GM12878 (cell line): ENCODE measurements at regions not wholly inside any gene's neighbourhood (a gene's known extent, or its start where the extent isn't known, plus 50 kb on each side); places are given as distances from the start of the nearest gene placed in this dataset.

ENCODE experiments used
- EP300 ChIP-seq, 2 experiments: fragments of 150-350 bp in 1 of 2; IDR thresholded peaks; 2 replicates each; pipeline ENCODE4 v1.6.1; 2011 to 2012; ENCODE audit warnings: low read depth in 2 of 2, low read length in 2 of 2, borderline replicate concordance in 1 of 2, improper control_type of control experiment in 1 of 2, inconsistent platforms in 1 of 2; ENCODE audit not compliant: control insufficient read depth in 1 of 2
- FOXM1 ChIP-seq: IDR thresholded peaks from 2 replicates; pipeline ENCODE4 v1.6.1; 2012; ENCODE audit warnings: low read depth, mild to moderate bottlenecking, inconsistent platforms, low read length, moderate library complexity
- GABPA ChIP-seq: IDR thresholded peaks from 2 replicates; pipeline ENCODE4 v1.6.1; 2014; ENCODE audit warnings: antibody characterized with exemption, low read depth, mild to moderate bottlenecking, inconsistent platforms
- POLR2AphosphoS5 ChIP-seq: IDR thresholded peaks from 2 replicates; pipeline ENCODE4 v1.6.1; 2011; ENCODE audit warnings: mild to moderate bottlenecking, low read length, inconsistent platforms
- SIX5 ChIP-seq: IDR thresholded peaks from 2 replicates; pipeline ENCODE4 v1.6.1; 2011; ENCODE audit warnings: mild to moderate bottlenecking, low read depth, low read length, moderate library complexity; ENCODE audit not compliant: severe bottlenecking
- SPI1 ChIP-seq: IDR thresholded peaks from 2 replicates; pipeline ENCODE4 v1.6.1; 2011; ENCODE audit warnings: low read depth, mild to moderate bottlenecking, low read length, moderate library complexity, borderline replicate concordance; ENCODE audit not compliant: insufficient read depth
- TBL1XR1 ChIP-seq: IDR thresholded peaks from 2 replicates; pipeline ENCODE4 v1.6.1; 2012; ENCODE audit warnings: low read depth, low read length, improper control_type of control experiment
- TF ChIP-seq, protein P1 (sequence below): fragments of 450-650 bp; IDR thresholded peaks from 2 replicates; pipeline ENCODE4 v1.6.1; 2017; ENCODE audit warnings: mild to moderate bottlenecking, low read depth, inconsistent platforms; ENCODE audit not compliant: poor library complexity, severe bottlenecking
- TF ChIP-seq, protein P2 (sequence below), 3 experiments: IDR thresholded peaks in 2 of 3; conservative IDR thresholded peaks in 1 of 3; 2 replicates each; pipeline ENCODE4 v1.5.1; 2011; ENCODE audit warnings: low read depth in 3 of 3, low read length in 3 of 3, mild to moderate bottlenecking in 3 of 3, control low read depth in 2 of 3, moderate library complexity in 2 of 3, inconsistent platforms in 1 of 3, mixed read lengths in 1 of 3; ENCODE audit not compliant: control insufficient read depth in 2 of 3, insufficient read depth in 1 of 3; ENCODE audit errors: extremely low read depth in 1 of 3
- TF ChIP-seq, protein P3 (sequence below): fragments of 450-650 bp; IDR thresholded peaks from 2 replicates; pipeline ENCODE4 v1.6.1; 2016; ENCODE audit warnings: mild to moderate bottlenecking
- TF ChIP-seq, protein P4 (sequence below): IDR thresholded peaks from 2 replicates; pipeline ENCODE4 v1.6.1; 2011; ENCODE audit warnings: mild to moderate bottlenecking, low read depth, low read length, moderate library complexity; ENCODE audit not compliant: insufficient replicate concordance

DNA sequence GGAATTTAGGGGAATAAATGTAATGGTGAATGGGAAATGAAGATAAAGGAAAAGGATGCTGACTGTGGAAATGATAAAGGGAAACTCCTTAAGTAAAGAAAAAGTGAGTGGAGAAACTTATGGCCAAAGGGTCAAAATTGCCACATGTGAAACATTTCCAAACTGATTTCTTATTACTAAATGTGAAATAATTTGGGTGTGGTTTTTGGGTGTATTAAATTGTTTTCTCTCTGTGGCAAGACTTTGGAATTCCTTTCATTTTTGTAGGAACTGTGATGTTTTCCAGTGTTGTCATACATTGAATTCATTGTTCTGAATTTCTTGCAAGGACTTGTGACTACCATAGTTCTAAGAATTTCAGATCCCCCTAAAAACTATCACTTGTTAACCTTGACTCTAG, 1891.5 kb upstream of the SEL1L start:
- TF ChIP-seq FOXM1 = no peak
- TF ChIP-seq, protein P1, sequence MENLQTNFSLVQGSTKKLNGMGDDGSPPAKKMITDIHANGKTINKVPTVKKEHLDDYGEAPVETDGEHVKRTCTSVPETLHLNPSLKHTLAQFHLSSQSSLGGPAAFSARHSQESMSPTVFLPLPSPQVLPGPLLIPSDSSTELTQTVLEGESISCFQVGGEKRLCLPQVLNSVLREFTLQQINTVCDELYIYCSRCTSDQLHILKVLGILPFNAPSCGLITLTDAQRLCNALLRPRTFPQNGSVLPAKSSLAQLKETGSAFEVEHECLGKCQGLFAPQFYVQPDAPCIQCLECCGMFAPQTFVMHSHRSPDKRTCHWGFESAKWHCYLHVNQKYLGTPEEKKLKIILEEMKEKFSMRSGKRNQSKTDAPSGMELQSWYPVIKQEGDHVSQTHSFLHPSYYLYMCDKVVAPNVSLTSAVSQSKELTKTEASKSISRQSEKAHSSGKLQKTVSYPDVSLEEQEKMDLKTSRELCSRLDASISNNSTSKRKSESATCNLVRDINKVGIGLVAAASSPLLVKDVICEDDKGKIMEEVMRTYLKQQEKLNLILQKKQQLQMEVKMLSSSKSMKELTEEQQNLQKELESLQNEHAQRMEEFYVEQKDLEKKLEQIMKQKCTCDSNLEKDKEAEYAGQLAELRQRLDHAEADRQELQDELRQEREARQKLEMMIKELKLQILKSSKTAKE = no peak
- no peak for TF ChIP-seq EP300 (IDR thresholded peaks at IDR 0.05; ENCODE audit: borderline replicate concordance in 1 of 2, control insufficient read depth in 1 of 2, low read depth in 2 of 2, low read length in 2 of 2)
- TF ChIP-seq GABPA = no peak
- TF ChIP-seq SPI1 = no peak
- TF ChIP-seq, protein P2, sequence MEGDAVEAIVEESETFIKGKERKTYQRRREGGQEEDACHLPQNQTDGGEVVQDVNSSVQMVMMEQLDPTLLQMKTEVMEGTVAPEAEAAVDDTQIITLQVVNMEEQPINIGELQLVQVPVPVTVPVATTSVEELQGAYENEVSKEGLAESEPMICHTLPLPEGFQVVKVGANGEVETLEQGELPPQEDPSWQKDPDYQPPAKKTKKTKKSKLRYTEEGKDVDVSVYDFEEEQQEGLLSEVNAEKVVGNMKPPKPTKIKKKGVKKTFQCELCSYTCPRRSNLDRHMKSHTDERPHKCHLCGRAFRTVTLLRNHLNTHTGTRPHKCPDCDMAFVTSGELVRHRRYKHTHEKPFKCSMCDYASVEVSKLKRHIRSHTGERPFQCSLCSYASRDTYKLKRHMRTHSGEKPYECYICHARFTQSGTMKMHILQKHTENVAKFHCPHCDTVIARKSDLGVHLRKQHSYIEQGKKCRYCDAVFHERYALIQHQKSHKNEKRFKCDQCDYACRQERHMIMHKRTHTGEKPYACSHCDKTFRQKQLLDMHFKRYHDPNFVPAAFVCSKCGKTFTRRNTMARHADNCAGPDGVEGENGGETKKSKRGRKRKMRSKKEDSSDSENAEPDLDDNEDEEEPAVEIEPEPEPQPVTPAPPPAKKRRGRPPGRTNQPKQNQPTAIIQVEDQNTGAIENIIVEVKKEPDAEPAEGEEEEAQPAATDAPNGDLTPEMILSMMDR (IDR thresholded peaks at IDR 0.05 in 2 of 3, conservative IDR thresholded peaks at IDR 0.05 in 1 of 3; ENCODE audit: control insufficient read depth in 2 of 3, extremely low read depth in 1 of 3, insufficient read depth in 1 of 3, low read depth in 3 of 3, low read length in 3 of 3) = no peak
- no peak for TF ChIP-seq SIX5
- TF ChIP-seq, protein P3, sequence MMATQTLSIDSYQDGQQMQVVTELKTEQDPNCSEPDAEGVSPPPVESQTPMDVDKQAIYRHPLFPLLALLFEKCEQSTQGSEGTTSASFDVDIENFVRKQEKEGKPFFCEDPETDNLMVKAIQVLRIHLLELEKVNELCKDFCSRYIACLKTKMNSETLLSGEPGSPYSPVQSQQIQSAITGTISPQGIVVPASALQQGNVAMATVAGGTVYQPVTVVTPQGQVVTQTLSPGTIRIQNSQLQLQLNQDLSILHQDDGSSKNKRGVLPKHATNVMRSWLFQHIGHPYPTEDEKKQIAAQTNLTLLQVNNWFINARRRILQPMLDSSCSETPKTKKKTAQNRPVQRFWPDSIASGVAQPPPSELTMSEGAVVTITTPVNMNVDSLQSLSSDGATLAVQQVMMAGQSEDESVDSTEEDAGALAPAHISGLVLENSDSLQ = no peak
- TF ChIP-seq TBL1XR1 = no peak
- TF ChIP-seq POLR2AphosphoS5 = no peak
- TF ChIP-seq, protein P4, sequence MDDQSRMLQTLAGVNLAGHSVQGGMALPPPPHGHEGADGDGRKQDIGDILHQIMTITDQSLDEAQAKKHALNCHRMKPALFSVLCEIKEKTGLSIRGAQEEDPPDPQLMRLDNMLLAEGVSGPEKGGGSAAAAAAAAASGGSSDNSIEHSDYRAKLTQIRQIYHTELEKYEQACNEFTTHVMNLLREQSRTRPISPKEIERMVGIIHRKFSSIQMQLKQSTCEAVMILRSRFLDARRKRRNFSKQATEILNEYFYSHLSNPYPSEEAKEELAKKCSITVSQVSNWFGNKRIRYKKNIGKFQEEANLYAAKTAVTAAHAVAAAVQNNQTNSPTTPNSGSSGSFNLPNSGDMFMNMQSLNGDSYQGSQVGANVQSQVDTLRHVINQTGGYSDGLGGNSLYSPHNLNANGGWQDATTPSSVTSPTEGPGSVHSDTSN = no peak
